Caco-2 (cell line): ENCODE measurements at regions not wholly inside any gene's neighbourhood (a gene's known extent, or its start where the extent isn't known, plus 50 kb on each side); places are given as distances from the start of the nearest gene placed in this dataset.

ENCODE experiments used
- BruUV-seq: library from RNA; stranded (reverse); fragments of 400-500 nt; replicated peaks from 2 replicates; lab custom pipeline; 2021; lab: Mats Ljungman, UMichigan
- CTCF ChIA-PET: fragments of 300-600 bp; sonication (Branson Sonifier 250); formaldehyde crosslinking; loops from one replicate; lab custom pipeline; 2022; ENCODE audit warnings: antibody characterized with exemption; lab: Charles Lee
- POLR2A ChIA-PET: fragments of 300-600 bp; sonication (Branson Sonifier 250); formaldehyde crosslinking; loops from one replicate; lab custom pipeline; 2022; ENCODE audit warnings: antibody characterized with exemption; lab: Charles Lee
- DNase-seq, 2 experiments: peaks; one replicate each; pipeline versions ENCODE4 v3.0.0 to v3.0.0-alpha.2; 2020 to 2022
- H3K27me3 ChIP-seq: replicated peaks from 2 replicates; pipeline ENCODE4 v1.6.0; 2011; ENCODE audit warnings: low read length; ENCODE audit not compliant: control insufficient read depth, insufficient read depth
- H3K36me3 ChIP-seq: 2 replicates; pipeline ENCODE4 v1.5.1; 2011; ENCODE audit warnings: low read length; ENCODE audit not compliant: control insufficient read depth, insufficient read depth
- H3K4me1 ChIP-seq: fragments of 250-450 bp; sonication (Bioruptor Pico); 2 replicates; pipeline ENCODE4 v1.5.1; 2020; ENCODE audit warnings: mild to moderate bottlenecking
- H3K4me3 ChIP-seq: 2 replicates; pipeline ENCODE4 v1.5.1; 2011; ENCODE audit warnings: low read depth, mild to moderate bottlenecking, control low read depth, low read length
- H3K9me3 ChIP-seq: fragments of 250-450 bp; sonication (Bioruptor Pico); 2 replicates; pipeline ENCODE4 v1.5.1; 2020; ENCODE audit warnings: mild to moderate bottlenecking, moderate library complexity
- H3K27ac Mint-ChIP-seq: one replicate; pipeline ENCODE4 v1.8.0; 2022; ENCODE audit warnings: mixed read lengths; ENCODE audit not compliant: unreplicated experiment
- H3K27me3 Mint-ChIP-seq: one replicate; pipeline ENCODE4 v1.8.0; 2022; ENCODE audit warnings: mixed read lengths; ENCODE audit not compliant: insufficient read depth, unreplicated experiment
- H3K36me3 Mint-ChIP-seq: one replicate; pipeline ENCODE4 v1.8.0; 2022; ENCODE audit warnings: mild to moderate bottlenecking, mixed read lengths; ENCODE audit not compliant: insufficient read depth, unreplicated experiment
- H3K4me1 Mint-ChIP-seq: one replicate; pipeline ENCODE4 v1.8.0; 2022; ENCODE audit warnings: low read depth, mixed read lengths; ENCODE audit not compliant: unreplicated experiment
- H3K4me3 Mint-ChIP-seq: one replicate; pipeline ENCODE4 v1.8.0; 2022; ENCODE audit warnings: mild to moderate bottlenecking, moderate library complexity, mixed read lengths; ENCODE audit not compliant: unreplicated experiment
- H3K9me3 Mint-ChIP-seq: one replicate; pipeline ENCODE4 v1.8.0; 2022; ENCODE audit warnings: mixed read lengths; ENCODE audit not compliant: unreplicated experiment
- intact Hi-C: fragments of 100-400 bp; cut with micrococcal nuclease; formaldehyde crosslinking; loops from one replicate; pipeline ENCODE4 v1.10.0; 2022; ENCODE audit not compliant: unreplicated experiment
- TF ChIP-seq, protein P1 (sequence below), 2 experiments: fragments of 200-600 bp in 1 of 2; IDR thresholded peaks; 1 replicate in 1 of 2; 2 replicates in 1 of 2; pipeline versions ENCODE4 v1.5.1 to v1.8.0; 2011 to 2022; ENCODE audit warnings: antibody characterized with exemption in 1 of 2, control low read depth in 1 of 2, inconsistent platforms in 1 of 2, low read depth in 1 of 2, low read length in 1 of 2, mild to moderate bottlenecking in 1 of 2, moderate library complexity in 1 of 2; ENCODE audit not compliant: insufficient read depth in 1 of 2, severe bottlenecking in 1 of 2, unreplicated experiment in 1 of 2

DNA sequence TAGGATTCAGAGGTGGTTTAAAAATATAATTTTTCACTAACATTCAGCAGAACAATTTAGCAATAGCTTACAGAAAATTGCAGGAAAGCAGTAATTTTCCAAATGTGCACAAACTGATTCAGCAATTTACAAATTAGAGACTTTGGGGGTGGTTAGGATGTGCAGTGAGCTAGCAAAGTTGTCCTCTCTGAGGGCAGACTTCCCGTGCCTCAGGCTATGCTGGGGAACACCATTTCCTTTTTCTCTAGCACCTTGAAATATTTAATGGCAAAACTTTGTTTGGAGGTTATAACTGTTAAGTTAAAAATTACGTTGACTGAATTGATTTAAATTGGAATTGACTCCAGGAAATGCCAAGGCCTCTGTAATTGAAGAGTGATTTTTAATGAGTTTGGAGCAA lies 258.9 kb downstream of the PTBP2 start:
- no peak overlapping the region for H3K4me3 ChIP-seq
- Mint-ChIP-seq H3K27me3 (no peaks in the 10 kb centered on the region), H3K9me3 (peaks cover 9% of the 10 kb centered on the region), H3K4me1 (no peaks in the 10 kb centered on the region), H3K27ac (no peak overlapping the region), H3K4me3 (no peak overlapping the region), H3K36me3 (no peaks in the 10 kb centered on the region)
- H3K27me3 ChIP-seq, result no peaks in the 10 kb centered on the region
- BruUV-seq, result no TSS peak
- no peak for DNase-seq
- POLR2A ChIA-PET, result no interaction called here
- TF ChIP-seq, protein P1, sequence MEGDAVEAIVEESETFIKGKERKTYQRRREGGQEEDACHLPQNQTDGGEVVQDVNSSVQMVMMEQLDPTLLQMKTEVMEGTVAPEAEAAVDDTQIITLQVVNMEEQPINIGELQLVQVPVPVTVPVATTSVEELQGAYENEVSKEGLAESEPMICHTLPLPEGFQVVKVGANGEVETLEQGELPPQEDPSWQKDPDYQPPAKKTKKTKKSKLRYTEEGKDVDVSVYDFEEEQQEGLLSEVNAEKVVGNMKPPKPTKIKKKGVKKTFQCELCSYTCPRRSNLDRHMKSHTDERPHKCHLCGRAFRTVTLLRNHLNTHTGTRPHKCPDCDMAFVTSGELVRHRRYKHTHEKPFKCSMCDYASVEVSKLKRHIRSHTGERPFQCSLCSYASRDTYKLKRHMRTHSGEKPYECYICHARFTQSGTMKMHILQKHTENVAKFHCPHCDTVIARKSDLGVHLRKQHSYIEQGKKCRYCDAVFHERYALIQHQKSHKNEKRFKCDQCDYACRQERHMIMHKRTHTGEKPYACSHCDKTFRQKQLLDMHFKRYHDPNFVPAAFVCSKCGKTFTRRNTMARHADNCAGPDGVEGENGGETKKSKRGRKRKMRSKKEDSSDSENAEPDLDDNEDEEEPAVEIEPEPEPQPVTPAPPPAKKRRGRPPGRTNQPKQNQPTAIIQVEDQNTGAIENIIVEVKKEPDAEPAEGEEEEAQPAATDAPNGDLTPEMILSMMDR (IDR thresholded peaks at IDR 0.05; ENCODE audit: insufficient read depth in 1 of 2, low read depth in 1 of 2, low read length in 1 of 2, severe bottlenecking in 1 of 2, unreplicated experiment in 1 of 2), result no peak
- CTCF ChIA-PET, result no interaction called here
- H3K4me1 ChIP-seq, result no peaks in the 10 kb centered on the region
- H3K9me3 ChIP-seq, result no peaks in the 10 kb centered on the region
- intact Hi-C loops, result no loop called here
- H3K36me3 ChIP-seq, result no peaks in the 10 kb centered on the region

DNA sequence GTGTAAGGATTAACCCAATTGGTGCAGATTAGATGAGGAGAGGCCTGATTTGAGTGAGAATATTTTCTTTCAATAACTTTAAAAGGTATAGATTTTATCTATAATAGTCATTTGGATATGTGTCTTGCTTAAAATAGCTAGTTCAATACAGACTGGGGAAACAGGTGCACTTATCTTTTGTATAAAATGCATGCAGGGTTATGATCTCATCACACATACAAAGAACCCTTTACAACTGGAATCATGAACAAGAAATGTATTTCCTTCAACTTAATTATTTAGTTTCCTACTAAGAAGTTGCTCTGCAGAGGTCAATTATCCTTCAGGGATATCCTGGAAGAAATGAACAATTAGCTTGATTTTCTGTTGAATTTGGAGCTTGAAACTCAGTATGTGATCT lies 259.6 kb downstream of the PTBP2 start:
- Histone ChIP-seq H3K9me3 (no peaks in the 10 kb centered on the region), H3K4me1 (no peaks in the 10 kb centered on the region), H3K27me3 (no peaks in the 10 kb centered on the region), H3K36me3 (no peaks in the 10 kb centered on the region), H3K4me3 (no peak overlapping the region)
- ChIA-PET POLR2A (no interaction called here), CTCF (no interaction called here)
- H3K4me3 Mint-ChIP-seq, result no peak overlapping the region
- no peaks in the 10 kb centered on the region for H3K27me3 Mint-ChIP-seq
- no peaks in the 10 kb centered on the region for H3K4me1 Mint-ChIP-seq
- H3K36me3 Mint-ChIP-seq, result no peaks in the 10 kb centered on the region
- no peak for DNase-seq
- H3K9me3 Mint-ChIP-seq, result peaks cover 1% of the 10 kb centered on the region
- TF ChIP-seq, protein P1 (IDR thresholded peaks at IDR 0.05; ENCODE audit: insufficient read depth in 1 of 2, low read depth in 1 of 2, low read length in 1 of 2, severe bottlenecking in 1 of 2, unreplicated experiment in 1 of 2), result no peak
- BruUV-seq, result no TSS peak
- no peak overlapping the region for H3K27ac Mint-ChIP-seq
- intact Hi-C loops, result no loop called here

DNA sequence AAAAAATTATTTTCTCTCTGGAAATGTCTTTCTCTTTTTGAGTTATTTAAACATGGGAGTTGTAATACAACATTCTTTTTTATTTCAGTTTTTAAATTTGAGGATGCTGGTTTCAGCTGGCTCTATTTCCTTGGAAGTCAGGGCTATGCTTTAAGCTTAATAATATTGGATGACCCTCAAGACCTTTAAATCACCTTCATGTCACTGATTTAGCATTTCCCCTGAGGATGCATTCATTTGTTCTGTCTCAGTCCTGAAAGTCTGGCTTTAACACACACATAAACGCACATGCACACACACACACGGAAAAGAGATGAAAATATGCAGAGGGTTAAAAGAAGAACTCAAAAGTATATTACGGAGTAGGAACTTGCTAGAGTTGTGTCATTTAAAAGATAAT lies 260.5 kb downstream of the PTBP2 start:
- H3K4me1 ChIP-seq, result no peaks in the 10 kb centered on the region
- H3K36me3 Mint-ChIP-seq, result no peaks in the 10 kb centered on the region
- no peak overlapping the region for H3K27ac Mint-ChIP-seq
- H3K4me1 Mint-ChIP-seq, result no peaks in the 10 kb centered on the region
- no peaks in the 10 kb centered on the region for H3K9me3 Mint-ChIP-seq
- H3K27me3 ChIP-seq, result no peaks in the 10 kb centered on the region
- no peaks in the 10 kb centered on the region for H3K27me3 Mint-ChIP-seq
- DNase-seq, result no peak
- intact Hi-C loops, result no loop called here
- TF ChIP-seq, protein P1 (IDR thresholded peaks at IDR 0.05; ENCODE audit: insufficient read depth in 1 of 2, low read depth in 1 of 2, low read length in 1 of 2, severe bottlenecking in 1 of 2, unreplicated experiment in 1 of 2), result no peak
- no TSS peak for BruUV-seq
- ChIA-PET CTCF (no interaction called here), POLR2A (no interaction called here)
- no peaks in the 10 kb centered on the region for H3K9me3 ChIP-seq
- no peaks in the 10 kb centered on the region for H3K36me3 ChIP-seq
- H3K4me3 ChIP-seq, result no peak overlapping the region
- H3K4me3 Mint-ChIP-seq, result no peak overlapping the region
